ENCODE measurements at regions not wholly inside any gene's neighbourhood (a gene's known extent, or its start where the extent isn't known, plus 50 kb on each side); places are given as distances from the start of the nearest gene placed in this dataset.
"Not testable (repeated sequence)": the region's sequence is repeated elsewhere in the genome, so short reads cannot be mapped to it uniquely, and the experiment has no call there.

DNA sequence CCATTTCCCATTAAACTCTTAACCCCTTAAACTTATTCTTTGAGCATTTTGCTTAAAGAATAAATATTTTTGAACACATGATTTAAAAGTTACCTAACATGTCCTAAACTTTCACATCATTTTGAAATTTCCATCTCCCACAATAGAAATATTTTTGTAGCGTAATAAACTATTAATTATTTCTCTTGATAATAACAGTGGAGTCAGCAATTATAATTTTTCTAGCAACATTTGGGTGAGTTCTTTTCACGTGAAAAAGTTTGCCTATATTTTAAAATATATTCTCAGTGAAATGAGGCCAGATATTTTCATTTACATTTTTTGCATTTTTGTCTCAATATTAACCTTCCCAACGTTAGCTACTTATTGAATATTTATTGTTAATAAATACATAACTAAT lies 320.4 kb upstream of the CRIM1 start:
- DNase-seq: no peak

DNA sequence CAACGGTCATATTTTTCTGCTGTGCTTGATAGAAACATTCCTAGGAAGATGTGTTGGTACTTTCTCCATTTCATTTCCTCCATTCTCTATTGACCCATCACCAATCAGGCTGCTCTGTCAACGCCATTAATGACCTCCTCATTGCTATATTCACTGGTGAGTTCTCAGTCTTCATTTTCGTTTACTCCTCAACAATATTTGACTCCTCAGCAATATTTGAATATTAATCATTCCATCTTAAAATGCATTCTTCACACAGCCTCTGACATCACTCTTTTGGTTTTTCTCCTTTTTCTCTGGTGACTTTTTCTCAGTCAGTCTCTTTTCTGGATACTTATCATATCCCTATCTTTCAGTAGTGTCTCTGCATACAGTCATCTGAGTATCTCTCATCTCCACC lies 323.5 kb upstream of the CRIM1 start:
- DNase-seq: no peak

DNA sequence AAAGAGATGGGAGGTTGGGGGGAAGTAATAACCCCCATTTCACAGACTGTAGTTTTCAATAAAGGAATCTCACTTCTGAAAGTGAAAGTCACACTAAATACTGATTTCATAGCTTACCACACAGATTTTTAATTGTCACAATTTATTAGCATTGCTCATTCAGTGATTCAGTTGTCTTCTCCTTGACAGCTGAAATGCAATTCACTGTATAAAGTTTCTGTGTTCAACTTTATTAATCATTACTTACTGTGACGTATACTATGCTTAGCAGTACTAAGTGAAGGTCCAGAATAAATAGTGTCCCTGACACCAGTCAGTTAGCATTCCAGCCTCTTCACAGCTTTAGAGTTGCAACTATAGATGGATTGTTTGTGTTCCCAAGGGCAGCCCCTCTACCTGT lies 324.1 kb upstream of the CRIM1 start:
- DNase-seq: no peak

DNA sequence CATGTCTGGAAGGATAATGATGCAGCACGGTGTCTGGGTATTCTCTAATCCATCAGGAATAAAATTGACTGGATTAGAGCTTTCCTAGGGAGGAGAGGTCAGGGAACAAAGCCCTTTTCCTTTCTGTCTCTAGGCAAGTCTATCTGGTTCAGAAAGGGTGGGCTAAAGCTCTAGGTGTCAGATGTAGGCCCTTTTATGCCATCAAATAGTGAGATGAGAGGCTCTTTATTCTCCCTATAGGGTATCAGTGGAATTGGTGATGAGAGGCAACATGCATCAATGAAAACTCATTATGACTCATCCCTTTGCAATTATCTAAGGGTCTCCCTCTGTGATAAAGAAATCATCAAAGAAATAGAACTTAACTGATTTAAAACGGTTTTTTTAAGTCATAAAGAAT lies 328.0 kb upstream of the CRIM1 start:
- no peak for DNase-seq

DNA sequence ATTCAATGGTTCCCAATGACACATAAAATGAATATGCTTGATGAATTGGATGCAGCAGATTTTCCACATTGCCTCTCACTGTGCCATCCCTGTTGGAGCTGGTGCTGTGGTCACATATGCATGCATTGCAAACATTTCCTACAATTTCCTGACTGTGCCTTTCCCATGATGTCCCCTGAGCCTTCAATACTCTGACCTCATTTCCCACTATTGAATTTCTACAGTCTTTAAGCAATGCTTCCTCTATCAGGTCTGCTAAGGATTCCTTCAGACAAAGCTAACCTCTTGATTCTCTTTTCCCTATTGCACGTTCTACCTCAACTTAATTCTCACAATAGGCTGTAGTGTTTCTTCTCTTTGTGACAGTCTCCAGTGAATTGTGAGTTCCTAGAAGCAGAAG lies 342.5 kb upstream of the CRIM1 start:
- no peak for DNase-seq

DNA sequence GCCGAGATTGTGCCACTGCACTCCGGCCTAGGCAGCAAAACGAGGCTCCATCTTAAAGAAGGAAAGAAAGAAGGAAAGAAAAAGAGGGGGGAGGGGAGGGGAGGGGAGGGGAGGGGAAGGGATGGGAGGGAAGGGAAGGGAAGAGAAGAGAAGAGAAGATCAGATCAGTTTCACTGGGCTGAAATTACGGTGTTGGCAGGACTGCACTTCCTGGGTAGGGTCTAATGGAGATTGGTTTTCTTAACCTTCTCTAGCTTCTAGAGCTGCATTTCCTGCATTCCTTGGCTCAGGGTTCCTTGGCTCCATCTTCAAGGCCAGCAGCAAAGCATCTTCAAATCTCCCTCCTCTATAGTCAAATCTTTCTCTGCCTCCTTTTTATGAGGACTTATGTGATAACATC lies 349.1 kb upstream of the CRIM1 start:
- DNase-seq: no peak

DNA sequence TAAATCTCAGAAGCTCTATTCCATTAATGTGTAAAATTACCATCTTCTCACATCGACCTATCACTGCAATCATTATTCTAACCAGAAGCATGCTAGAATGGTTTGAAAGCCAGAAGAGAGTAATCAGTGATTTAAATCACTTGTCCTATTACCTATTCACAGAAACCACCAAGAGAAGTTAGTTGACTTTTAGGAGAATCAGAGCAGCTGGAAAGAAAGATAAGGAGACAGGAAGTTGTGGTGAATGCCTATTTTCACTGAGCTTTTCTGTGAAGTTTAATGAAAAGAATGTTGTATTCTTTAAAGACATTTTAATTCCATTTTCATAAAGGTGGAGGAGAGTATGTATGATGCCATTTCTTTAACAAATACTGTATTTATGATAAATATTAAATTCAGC lies 352.6 kb upstream of the CRIM1 start:
- no peak for DNase-seq

DNA sequence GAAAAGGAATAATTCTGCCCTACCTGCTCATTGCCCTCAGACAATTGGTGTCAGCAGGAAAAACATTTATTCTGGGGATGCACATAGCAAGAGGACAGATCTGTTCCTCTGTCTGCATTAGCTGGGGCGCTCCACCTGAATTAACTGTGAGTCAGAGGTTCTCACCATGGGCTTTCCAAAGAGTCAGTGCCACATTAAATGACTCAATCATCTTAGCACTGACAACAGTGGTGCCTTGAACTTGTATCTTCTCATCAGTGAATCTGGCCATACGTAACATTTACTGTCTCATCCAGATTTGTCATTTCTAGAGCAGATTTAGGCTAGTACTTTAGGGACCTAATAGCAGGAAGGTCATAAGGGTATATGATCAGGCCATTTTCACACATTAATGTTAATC lies 358.1 kb upstream of the CRIM1 start:
- no peak for DNase-seq

DNA sequence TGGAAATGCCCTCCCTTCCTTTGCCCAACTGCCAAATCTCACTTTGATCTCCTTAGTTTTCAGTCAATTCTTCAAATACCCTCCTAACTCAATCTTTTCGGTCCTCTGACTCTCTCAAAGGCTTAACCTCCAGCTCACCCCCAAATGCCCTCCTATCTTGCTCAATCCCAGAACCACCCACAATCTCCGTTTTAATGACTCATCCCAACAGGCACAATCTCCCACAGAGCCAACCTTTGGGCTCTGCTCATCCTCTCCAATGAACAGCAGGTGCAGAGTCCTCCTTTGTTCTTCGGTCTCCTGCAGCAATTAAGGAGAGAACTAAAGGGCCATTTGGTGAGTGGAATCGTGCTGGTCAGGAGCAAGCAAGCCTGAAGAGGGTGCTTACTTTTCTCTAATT lies 366.1 kb upstream of the CRIM1 start:
- no peak for DNase-seq

DNA sequence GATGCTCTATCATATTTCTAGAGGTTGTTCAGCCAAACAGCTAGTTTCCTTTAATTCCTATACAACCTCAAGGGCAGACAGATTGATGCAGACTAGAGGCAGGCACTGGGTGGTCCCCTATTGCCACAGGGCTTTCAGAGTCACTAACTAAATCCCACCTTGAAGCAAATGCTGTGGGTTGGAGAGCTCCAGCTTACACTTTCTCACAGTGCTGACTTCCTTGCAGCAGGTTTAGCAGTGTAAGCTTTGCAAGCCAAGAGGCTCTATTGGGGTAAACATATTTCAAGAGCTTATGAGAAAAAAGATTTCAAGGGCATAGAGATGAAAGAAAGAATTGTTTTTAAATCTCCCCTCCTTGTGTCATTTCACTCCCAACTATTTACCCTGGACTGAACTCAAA lies 366.5 kb upstream of the CRIM1 start:
- DNase-seq: no peak

DNA sequence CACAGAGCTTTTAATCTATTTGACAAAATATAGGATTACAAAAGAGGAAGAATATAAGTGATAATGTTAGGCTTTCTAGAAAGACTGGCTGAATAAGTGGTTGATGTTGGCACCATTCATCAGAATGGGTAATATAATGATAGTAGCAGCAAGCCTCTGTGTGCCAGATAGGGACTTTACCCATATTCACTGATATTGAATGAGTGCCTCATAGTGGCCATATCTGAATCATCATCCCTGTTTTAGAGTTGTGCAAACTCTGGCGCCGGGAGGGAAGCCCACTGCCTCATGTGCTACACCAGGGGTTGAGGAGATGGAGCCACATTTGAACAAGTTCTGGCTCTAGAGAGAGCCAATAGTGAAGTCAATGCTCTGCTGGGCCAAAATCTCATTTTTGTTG lies 368.7 kb upstream of the CRIM1 start:
- no peak for DNase-seq

DNA sequence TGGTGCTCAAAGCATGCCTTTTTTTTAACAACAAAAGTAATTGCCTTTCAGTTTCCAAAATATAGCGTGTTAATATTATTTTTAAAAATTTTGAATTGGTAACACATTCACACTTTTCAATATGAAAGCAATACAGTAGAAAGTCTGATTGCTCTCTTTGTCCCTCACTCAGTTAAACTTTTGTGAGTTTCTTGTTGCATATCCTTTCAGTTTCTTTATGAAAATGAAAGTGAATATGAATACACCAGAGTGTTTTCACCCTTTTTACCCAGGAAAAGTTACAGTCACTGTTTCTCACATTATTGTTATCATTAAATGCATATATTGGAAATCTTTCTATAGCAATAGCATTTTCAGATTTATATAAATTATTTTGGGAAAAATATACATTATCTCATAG lies 377.4 kb upstream of the CRIM1 start:
- DNase-seq: peak; percentile 26

DNA sequence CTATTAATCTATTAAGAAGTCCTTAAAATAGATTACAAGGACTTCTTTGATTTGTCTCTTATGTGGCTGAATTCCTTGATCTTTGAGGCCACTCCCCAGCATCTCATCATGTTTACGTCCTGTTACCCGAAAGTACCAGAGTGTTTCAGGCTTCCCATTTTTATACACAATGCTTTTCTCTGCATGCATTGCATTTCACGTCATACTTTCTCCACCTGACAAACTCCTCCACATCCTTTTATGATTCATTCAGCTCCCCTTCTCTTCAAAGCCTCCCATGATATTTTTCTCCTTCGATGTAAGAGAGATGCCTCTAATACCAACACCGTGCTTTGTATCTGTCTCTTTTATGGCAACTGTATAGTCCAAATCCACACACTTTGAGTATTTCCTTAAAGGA lies 379.0 kb upstream of the CRIM1 start:
- no peak for DNase-seq

DNA sequence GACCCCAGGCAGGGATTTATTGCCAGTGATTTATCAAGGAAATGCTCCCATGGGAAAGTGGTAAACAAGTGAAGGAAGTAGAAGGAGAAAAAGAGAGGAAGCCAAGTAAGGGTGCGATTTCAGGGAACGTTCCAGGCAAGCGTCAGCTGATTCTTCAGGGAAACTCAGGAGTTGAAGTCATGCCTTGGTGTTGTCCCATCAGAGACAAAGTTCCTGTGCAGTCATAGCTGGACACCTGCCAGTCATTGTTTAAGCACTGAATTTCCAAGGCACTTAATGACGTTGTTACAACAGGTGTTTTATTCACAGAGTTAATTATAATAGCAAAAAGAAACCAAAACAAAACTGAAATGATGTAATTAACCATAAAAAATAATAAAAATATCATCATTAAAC lies 381.8 kb upstream of the CRIM1 start:
- no peak for DNase-seq

DNA sequence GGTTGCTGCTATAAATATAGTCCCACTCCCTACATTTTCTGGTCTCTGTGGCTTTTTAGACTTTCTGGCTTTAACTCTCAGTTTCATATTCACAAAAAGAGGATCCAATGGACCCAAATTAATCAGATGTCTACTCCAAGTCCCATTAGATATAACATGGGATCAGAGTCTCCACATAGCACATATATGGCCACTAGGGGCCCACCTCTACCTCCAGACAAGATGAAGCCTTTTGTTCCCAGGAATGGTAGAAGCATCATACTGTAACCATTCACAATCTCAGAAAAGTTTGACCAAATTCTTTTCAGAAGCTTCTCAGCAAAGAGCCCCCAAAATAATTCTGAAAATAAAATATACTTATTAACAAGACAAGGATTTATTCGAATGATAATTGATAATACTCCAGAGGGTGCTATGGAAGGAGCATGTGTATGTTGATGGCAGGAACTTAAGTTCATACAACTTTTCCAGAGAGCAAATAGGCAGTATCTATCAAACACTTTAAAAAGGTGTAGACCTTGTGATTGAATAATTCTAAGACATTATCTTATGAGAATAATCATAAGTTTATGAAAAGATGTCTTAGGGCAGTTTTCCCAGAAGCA lies 382.3 kb upstream of the CRIM1 start:
- no peak for DNase-seq

DNA sequence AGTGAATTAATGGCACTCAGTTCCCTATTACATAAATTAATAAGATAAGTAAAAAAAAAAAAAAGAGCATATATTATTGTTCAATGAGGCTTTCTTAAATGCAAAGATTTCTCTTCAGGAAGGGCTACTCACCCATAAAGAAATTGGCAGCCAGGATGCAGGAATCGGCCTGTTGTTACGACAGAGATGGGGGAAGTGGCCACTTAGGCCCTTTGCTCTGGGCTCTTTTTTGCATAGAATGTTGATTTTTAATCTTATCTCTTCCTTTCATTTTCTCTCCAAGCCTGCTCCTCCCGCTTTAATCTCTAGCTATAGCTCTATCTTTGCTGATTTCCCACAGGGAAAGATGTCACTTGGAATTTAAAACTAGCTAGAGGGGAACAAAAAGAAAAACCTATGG lies 391.8 kb upstream of the CRIM1 start:
- no peak for DNase-seq

DNA sequence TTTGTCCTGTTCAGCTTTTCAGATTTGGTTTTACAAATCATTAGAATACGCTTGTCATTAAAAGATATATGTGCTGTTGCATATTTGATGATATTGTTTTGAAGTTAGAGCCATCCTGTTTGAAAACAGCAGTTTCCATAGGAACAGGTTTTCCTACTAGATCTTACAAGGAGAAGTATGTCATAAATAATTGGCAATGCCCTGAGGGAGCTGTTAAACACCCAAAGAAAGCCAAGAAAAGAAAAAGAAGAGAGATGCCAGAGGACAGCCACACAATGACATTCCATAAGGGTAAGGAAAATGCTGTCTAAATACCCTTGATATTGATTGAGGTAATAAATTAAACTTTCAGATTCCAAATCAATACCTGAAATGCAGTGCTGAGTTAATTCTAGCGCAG lies 392.2 kb upstream of the CRIM1 start:
- no peak for DNase-seq

DNA sequence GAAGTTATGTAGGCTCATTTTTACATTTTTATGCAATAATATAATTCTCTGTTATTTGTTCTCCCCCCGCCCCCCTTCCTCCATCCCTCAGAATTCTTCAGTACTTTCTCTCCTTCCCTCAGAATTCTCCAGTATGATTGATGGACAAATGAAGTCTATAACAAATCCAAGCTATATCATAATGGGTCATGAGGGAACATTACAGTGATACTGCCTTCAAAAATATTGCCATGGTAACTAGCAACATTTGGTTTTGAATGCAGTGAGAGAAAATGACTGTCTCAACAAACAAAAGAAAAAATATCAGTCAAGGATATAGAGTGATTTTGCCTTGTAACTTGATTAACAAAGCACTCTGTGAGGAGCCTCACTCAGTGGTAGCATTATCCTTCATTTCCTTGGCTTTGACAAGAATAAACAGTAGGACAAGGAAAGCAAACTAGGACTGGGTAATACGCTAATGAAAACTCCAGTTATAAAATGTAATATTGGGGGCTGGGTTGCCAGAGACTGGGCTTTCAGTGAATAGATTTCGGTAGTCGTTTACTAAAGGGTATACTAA lies 392.9 kb upstream of the CRIM1 start:
- DNase-seq: no peak

DNA sequence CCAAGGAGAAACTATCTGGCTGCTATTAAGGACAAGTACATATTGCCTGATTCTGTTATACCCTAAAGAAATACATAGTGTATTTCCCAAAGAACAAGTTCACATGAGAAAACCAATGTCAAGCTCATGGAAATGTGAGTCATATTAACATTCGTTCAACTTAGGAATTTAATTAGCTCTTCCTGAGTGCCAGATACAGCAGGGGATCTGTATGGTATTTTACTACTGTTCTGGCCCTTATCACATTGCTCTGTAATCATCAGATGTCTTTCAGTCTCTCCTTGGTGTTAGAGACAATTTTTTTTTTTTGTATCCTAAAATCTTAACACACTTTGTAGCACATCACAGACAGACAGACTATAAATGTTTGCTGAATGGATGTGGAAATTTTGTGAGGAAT lies 395.0 kb upstream of the CRIM1 start:
- no peak for DNase-seq

DNA sequence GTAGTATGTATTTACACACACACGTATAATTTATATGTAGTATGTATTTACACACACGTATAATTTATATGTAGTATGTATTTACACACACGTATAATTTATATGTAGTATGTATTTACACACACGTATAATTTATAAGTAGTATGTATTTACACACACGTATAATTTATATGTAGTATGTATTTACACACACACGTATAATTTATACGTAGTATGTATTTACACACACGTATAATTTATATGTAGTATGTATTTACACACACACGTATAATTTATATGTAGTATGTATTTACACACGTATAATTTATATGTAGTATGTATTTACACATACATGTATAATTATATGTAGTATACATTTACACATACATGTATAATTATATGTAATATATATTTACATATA lies 398.5 kb upstream of the CRIM1 start:
- DNase-seq: not testable (repeated sequence)

DNA sequence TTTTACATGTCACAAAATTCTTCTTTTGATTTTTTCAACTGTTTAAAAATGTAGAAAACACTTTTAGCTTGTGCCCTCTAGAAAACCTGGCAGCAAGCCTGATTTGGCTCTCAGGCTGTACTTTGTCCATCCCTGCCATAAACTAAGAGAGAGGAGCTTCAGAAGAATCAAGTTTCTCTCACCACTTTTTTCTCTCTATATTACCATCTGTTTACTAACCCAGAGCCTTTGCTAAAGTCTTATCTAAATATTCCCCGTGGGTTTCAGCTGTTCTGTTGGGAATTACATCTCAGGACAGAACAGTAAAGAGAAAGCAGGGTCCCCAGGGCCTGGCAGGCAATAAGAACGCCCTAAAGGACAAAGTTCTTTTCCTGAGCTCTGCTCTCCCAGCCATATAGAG lies 409.1 kb upstream of the CRIM1 start:
- DNase-seq: no peak

DNA sequence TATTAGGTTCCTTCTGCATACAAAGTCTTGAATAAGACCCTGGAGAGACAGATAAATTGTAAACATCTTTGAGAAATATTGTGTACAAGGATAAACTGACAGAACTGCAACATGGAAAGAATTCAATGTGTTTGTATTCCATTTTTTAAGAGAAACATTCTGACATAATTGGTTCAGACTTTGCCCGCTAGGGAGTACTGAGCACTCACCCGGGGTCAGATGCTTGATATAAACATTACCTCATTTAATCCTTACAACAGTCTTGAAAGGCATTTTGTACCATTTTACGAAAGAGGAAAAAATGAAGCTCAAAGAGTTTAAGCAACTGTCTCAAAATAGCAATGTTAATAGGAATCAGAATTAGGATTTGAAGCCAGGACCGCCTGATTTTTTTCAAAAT lies 416.7 kb upstream of the CRIM1 start:
- no peak for DNase-seq

DNA sequence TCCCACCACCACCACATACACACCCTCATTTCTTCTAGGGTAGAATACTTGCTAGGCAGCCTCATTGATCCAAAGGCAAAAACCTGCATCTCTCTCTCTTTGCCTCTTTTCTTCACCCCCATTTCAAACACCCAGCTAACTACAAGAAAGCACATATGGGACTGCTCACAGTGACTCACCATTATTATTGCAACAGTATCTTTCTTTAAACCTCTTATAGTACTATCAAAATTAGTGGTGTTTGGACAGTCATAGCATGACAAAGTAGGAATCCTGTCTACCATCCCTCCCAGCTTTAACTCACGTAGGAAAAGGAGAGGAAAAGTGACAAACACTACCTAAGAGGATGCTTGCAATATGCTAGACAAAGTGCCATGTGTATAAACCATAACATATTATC lies 422.5 kb upstream of the CRIM1 start:
- DNase-seq: no peak

DNA sequence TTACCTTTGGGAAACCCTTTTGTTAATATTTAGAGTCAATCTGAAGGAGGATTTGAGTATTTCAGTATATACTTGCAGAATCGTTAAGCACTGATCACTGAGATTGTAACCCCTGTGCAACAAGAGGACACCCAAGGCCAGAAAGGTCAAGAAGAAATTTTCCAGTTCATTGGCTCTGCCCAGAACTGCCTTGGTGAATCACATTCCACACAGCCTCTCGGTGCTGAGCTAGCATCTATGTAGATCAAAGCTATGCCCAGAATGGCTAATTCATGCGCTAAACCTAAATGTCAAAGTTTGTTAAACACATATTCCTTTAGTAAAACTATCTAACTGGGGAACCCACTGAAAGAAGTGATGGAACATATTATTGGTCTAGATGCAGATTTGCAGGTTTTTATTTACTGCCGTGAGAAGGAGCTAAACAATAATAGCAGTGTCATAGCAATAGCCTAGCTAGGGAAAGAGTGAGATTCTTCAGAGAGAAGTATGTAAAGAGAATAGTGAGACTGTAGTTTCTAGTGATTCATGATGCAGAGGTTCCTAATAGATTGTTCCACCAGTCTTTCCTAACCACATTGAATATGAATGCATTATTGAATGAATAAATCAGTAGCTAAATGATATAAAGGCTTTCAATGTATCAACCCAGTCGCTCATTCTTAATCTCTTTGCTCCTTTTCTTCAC lies 423.2 kb upstream of the CRIM1 start:
- DNase-seq: no peak

DNA sequence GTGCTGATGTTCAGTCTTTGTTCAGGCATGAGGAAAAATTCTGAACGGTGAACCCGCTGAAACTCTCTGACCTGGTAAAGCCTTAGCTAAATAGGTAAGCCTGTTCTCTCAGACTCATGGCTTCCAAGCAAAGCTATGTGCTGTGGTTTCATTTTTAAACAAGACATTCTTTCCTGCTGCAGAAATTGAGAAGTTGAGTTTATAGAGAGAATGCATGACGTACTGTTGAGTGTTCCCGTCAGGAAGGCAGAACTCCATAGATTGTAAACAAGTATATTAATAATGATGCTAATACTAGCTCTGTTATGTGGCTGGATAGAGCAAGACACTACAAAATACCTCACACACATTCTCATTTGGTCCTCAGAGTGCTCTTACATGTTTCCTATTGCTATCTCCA lies 424.0 kb upstream of the CRIM1 start:
- DNase-seq: no peak

All from inflammatory macrophage treated with lipopolysaccharide for 4 hours (primary cell).